MM.1S (cell line): ENCODE measurements at regions not wholly inside any gene's neighbourhood (a gene's known extent, or its start where the extent isn't known, plus 50 kb on each side); places are given as distances from the start of the nearest gene placed in this dataset.

Experiments used
- CTCF ChIP-seq: fragments of 300-600 bp; sonication (generic); IDR thresholded peaks from 2 replicates; pipeline ENCODE4 v1.5.1; 2016; ENCODE audit warnings: antibody characterized with exemption, low read length, mixed read lengths
- EZH2 ChIP-seq: fragments of 300-600 bp; sonication (generic); optimal IDR thresholded peaks from 2 replicates; pipeline ENCODE3; 2017; ENCODE audit warnings: low read depth, mild to moderate bottlenecking, antibody characterized with exemption, low read length, mixed read lengths
- EZH2phosphoT487 ChIP-seq: fragments of 300-600 bp; sonication (generic); IDR thresholded peaks from 2 replicates; pipeline ENCODE4 v1.6.1; 2018; ENCODE audit warnings: antibody characterized with exemption, low read length

- TF ChIP-seq CTCF (no peak), EZH2 (no peak), EZH2phosphoT487 (no peak)
Observed at GRCh38 chr9:2367970-2368369, 253.6 kb upstream of the VLDLR start.
